ENCODE measurements at regions not wholly inside any gene's neighbourhood (a gene's known extent, or its start where the extent isn't known, plus 50 kb on each side); places are given as distances from the start of the nearest gene placed in this dataset.

- DNase-seq (ENCODE audit: extremely low read depth in 1 of 2, low read depth in 1 of 2): no peak
These were observed 152.6 kb upstream of the SGK1 start for GRCh38 chr6:134470457-134470975.

- no peak for DNase-seq (ENCODE audit: extremely low read depth in 1 of 2, low read depth in 1 of 2)
These were observed 152.0 kb upstream of the SGK1 start for GRCh38 chr6:134469702-134470456.

GRCh38 chr6:134468633-134469032 lies 150.7 kb upstream of the SGK1 start:
- no peak for DNase-seq (ENCODE audit: extremely low read depth in 1 of 2, low read depth in 1 of 2)

- DNase-seq (ENCODE audit: extremely low read depth in 1 of 2, low read depth in 1 of 2): no peak
These were observed 149.7 kb upstream of the SGK1 start for GRCh38 chr6:134467620-134468019.

GRCh38 chr6:134466771-134467525 lies 149.0 kb upstream of the SGK1 start:
- no peak for DNase-seq (ENCODE audit: extremely low read depth in 1 of 2, low read depth in 1 of 2)

GRCh38 chr6:134464690-134465411 lies 146.9 kb upstream of the SGK1 start:
- DNase-seq (ENCODE audit: extremely low read depth in 1 of 2, low read depth in 1 of 2): no peak

- DNase-seq (ENCODE audit: extremely low read depth in 1 of 2, low read depth in 1 of 2): no peak
These were observed 141.1 kb upstream of the SGK1 start for GRCh38 chr6:134458857-134459657.

- no peak for DNase-seq (ENCODE audit: extremely low read depth in 1 of 2, low read depth in 1 of 2)
These were observed 140.0 kb upstream of the SGK1 start for GRCh38 chr6:134457941-134458340.

- DNase-seq (ENCODE audit: extremely low read depth in 1 of 2, low read depth in 1 of 2): no peak
These were observed 138.3 kb upstream of the SGK1 start for GRCh38 chr6:134456226-134456625.

- DNase-seq (ENCODE audit: extremely low read depth in 1 of 2, low read depth in 1 of 2): no peak
These were observed 137.4 kb upstream of the SGK1 start for GRCh38 chr6:134455319-134455718.

- DNase-seq (ENCODE audit: extremely low read depth in 1 of 2, low read depth in 1 of 2): no peak
These were observed 136.9 kb upstream of the SGK1 start for GRCh38 chr6:134454794-134455193.

GRCh38 chr6:134453792-134454510 lies 136.0 kb upstream of the SGK1 start:
- no peak for DNase-seq (ENCODE audit: extremely low read depth in 1 of 2, low read depth in 1 of 2)

- no peak for DNase-seq (ENCODE audit: extremely low read depth in 1 of 2, low read depth in 1 of 2)
These were observed 135.0 kb upstream of the SGK1 start for GRCh38 chr6:134452906-134453305.

- no peak for DNase-seq (ENCODE audit: extremely low read depth in 1 of 2, low read depth in 1 of 2)
These were observed 133.6 kb upstream of the SGK1 start for GRCh38 chr6:134451529-134451928.

- DNase-seq (ENCODE audit: extremely low read depth in 1 of 2, low read depth in 1 of 2): no peak
These were observed 131.9 kb upstream of the SGK1 start for GRCh38 chr6:134449781-134450180.

- DNase-seq (ENCODE audit: extremely low read depth in 1 of 2, low read depth in 1 of 2): no peak
These were observed 131.1 kb upstream of the SGK1 start for GRCh38 chr6:134449004-134449403.

- no peak for DNase-seq (ENCODE audit: extremely low read depth in 1 of 2, low read depth in 1 of 2)
These were observed 130.0 kb upstream of the SGK1 start for GRCh38 chr6:134447883-134448387.

- no peak for DNase-seq (ENCODE audit: extremely low read depth in 1 of 2, low read depth in 1 of 2)
These were observed 129.5 kb upstream of the SGK1 start for GRCh38 chr6:134447423-134447822.

GRCh38 chr6:134446896-134447295 lies 129.0 kb upstream of the SGK1 start:
- DNase-seq (ENCODE audit: extremely low read depth in 1 of 2, low read depth in 1 of 2): no peak
